ENCODE measurements at regions not wholly inside any gene's neighbourhood (a gene's known extent, or its start where the extent isn't known, plus 50 kb on each side); places are given as distances from the start of the nearest gene placed in this dataset.

- Histone ChIP-seq H3K9ac (replicated peaks in 1 of 4; ENCODE audit: extremely low read depth in 1 of 4, low read depth in 3 of 4, low read length in 3 of 4) (no peak overlapping the region), H3K27ac (ENCODE audit: low read depth, low read length) (no peak overlapping the region), H2BK120ac (replicated peaks; ENCODE audit: low read depth, low read length) (no peak overlapping the region), H3K79me1 (ENCODE audit: low read depth, low read length) (no peaks in the 10 kb centered on the region), H4K91ac (replicated peaks; ENCODE audit: insufficient read length, low read length) (no peak overlapping the region), H3K56ac (replicated peaks; ENCODE audit: insufficient read length, low read depth, low read length) (no peak overlapping the region), H4K8ac (ENCODE audit: extremely low read depth, insufficient read depth, low read length) (no peak overlapping the region), H3K18ac (ENCODE audit: extremely low read depth, low read length) (no peak overlapping the region), H3K4me3 (ENCODE audit: extremely low read depth in 1 of 4, insufficient read depth in 2 of 4, low read depth in 3 of 4, low read length in 4 of 4) (no peak overlapping the region), H3K4me1 (replicated peaks in 1 of 4; ENCODE audit: control insufficient read depth in 3 of 4, insufficient read depth in 4 of 4, low read length in 3 of 4) (no peaks in the 10 kb centered on the region), H2BK12ac (ENCODE audit: low read depth, low read length) (no peak overlapping the region), H4K5ac (ENCODE audit: insufficient read length, low read depth, low read length) (no peak overlapping the region), H2AFZ (ENCODE audit: low read length) (no peak overlapping the region), H2BK20ac (ENCODE audit: low read length) (no peak overlapping the region), H3K23ac (ENCODE audit: insufficient read length) (no peak overlapping the region), H3K4ac (replicated peaks; ENCODE audit: insufficient read length, low read depth, low read length) (no peak overlapping the region), H3K9me3 (ENCODE audit: insufficient read depth in 2 of 2, low read depth in 1 of 2, low read length in 1 of 2) (no peaks in the 10 kb centered on the region), H3K14ac (ENCODE audit: insufficient read length) (no peak overlapping the region), H2AK5ac (ENCODE audit: low read depth, low read length) (no peak overlapping the region), H3K79me2 (ENCODE audit: control insufficient read depth in 1 of 2, insufficient read depth in 2 of 2, low read length in 2 of 2) (no peaks in the 10 kb centered on the region), H3K4me2 (ENCODE audit: insufficient read depth in 1 of 2, low read depth in 2 of 2, low read length in 2 of 2) (no peak overlapping the region), H3K36me3 (ENCODE audit: control insufficient read depth in 2 of 4, insufficient read depth in 4 of 4, low read length in 3 of 4) (no peaks in the 10 kb centered on the region), H3K27me3 (replicated peaks in 1 of 4; ENCODE audit: control insufficient read depth in 3 of 4, extremely low read depth in 1 of 4, insufficient read depth in 3 of 4, low read length in 3 of 4) (no peaks in the 10 kb centered on the region), H3K23me2 (ENCODE audit: low read depth, low read length) (no peaks in the 10 kb centered on the region), H2BK5ac (ENCODE audit: low read depth, low read length) (no peak overlapping the region), H4K20me1 (replicated peaks in 1 of 2; ENCODE audit: control insufficient read depth in 1 of 2, insufficient read depth in 2 of 2, low read length in 2 of 2) (no peaks in the 10 kb centered on the region), H2BK15ac (ENCODE audit: low read length) (no peak overlapping the region)
- ChIA-PET CTCF (ENCODE audit: partially characterized antibody) (no interaction called here), POLR2A (ENCODE audit: partially characterized antibody) (no interaction called here)
- no peak for DNase-seq (ENCODE audit: low read depth in 1 of 2, low spot score in 2 of 2)
- WGBS, 2 experiments (ENCODE audit: extremely low coverage in 1 of 2, insufficient coverage in 1 of 2, insufficient read length in 1 of 2, insufficient replicate concordance in 2 of 2, low coverage in 1 of 2, low lambda C conversion rate in 2 of 2, missing lambda C conversion rate in 1 of 2) = 88% methylated on average over 3 of the region's 3 CpGs; no CpG with 5 or more reads in 1 of the 2 experiments
- TF ChIP-seq KDM4A (IDR thresholded peaks at IDR 0.05; ENCODE audit: low read depth, low read length, severe bottlenecking) = no peak
- no peak for TF ChIP-seq SIN3A (conservative IDR thresholded peaks at IDR 0.05 in 1 of 2, IDR thresholded peaks at IDR 0.05 in 1 of 2; ENCODE audit: low read depth in 1 of 2, low read length in 2 of 2)
- TF ChIP-seq SP4 (IDR thresholded peaks at IDR 0.05; ENCODE audit: low read length) = no peak
- TF ChIP-seq POLR2A (IDR thresholded peaks at IDR 0.05; ENCODE audit: control extremely low read depth in 1 of 2, low read depth in 2 of 2, low read length in 2 of 2) = no peak
- no peak for TF ChIP-seq EP300 (IDR thresholded peaks at IDR 0.05; ENCODE audit: borderline replicate concordance in 1 of 2, low read depth in 2 of 2, low read length in 2 of 2)
- TF ChIP-seq BACH1 (IDR thresholded peaks at IDR 0.05; ENCODE audit: low read length) = no peak
- TF ChIP-seq RNF2 (IDR thresholded peaks at IDR 0.05; ENCODE audit: borderline replicate concordance, low read depth, low read length, missing control alignments, poor library complexity, severe bottlenecking) = no peak
- no peak for TF ChIP-seq USF2 (IDR thresholded peaks at IDR 0.05; ENCODE audit: low read length)
- TF ChIP-seq POLR2AphosphoS5 (IDR thresholded peaks at IDR 0.05; ENCODE audit: low read depth, low read length) = no peak
- TF ChIP-seq SIRT6 (IDR thresholded peaks at IDR 0.05; ENCODE audit: low read length) = no peak
- no peak for TF ChIP-seq RFX5 (IDR thresholded peaks at IDR 0.05; ENCODE audit: borderline replicate concordance, low read depth, low read length)
- TF ChIP-seq ASH2L (IDR thresholded peaks at IDR 0.05; ENCODE audit: low read length) = no peak
- no peak for TF ChIP-seq MAFK (IDR thresholded peaks at IDR 0.05; ENCODE audit: low read depth, low read length)
- TF ChIP-seq E2F6 (IDR thresholded peaks at IDR 0.05) = no peak
- FAIRE-seq = no peak
These were observed 350.3 kb downstream of the SEC23A start for GRCh38 chr14:38752750-38753149.

All from H1 (cell line).